ENCODE measurements at regions not wholly inside any gene's neighbourhood (a gene's known extent, or its start where the extent isn't known, plus 50 kb on each side); places are given as distances from the start of the nearest gene placed in this dataset.
"Not testable (repeated sequence)": the region's sequence is repeated elsewhere in the genome, so short reads cannot be mapped to it uniquely, and the experiment has no call there.

DNA sequence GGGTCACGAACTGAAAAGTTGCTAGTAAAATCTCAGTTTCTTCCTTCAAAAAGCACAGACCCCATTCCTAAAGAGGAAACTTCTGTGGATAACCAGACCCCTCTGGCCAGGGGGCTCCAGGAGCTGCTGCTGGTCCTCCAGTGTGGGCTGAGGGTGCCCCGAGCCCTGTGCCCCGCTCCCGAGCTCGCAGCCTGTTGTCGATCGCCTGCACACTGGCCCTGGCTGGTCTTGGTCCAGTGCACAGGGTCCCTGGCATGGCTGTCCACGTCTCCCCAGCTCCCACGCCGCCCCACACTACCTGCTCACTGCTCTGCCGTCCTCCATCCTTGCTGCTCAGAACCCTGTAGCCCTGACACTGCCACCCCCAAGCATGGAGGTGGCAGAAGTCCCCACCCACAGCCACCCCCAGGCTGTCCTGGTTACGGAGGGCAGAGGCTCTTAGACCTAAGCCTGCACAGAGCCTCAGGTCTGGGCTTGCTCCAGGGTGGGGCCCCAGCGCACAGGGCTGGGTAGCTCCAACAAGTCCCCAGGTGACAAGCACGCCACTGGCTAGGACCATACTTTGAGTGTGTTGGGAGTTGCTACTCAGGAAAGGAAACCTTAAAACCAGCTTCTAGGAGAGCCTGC lies 87.0 kb downstream of the PLXNA1 start:
- Histone ChIP-seq H3K4me3 (ENCODE audit: low read length) (no peak overlapping the region), H3K36me3 (ENCODE audit: control insufficient read depth, insufficient read depth, low read length) (no peaks in the 10 kb centered on the region), H3K4me1 (ENCODE audit: control insufficient read depth, insufficient read depth, low read length) (peaks cover 30% of the 10 kb centered on the region), H3K27me3 (ENCODE audit: control insufficient read depth, insufficient read depth, low read length) (peaks cover 10% of the 10 kb centered on the region), H3K9me3 (replicated peaks; ENCODE audit: control insufficient read depth, low read depth, low read length) (no peaks in the 10 kb centered on the region), H3K27ac (ENCODE audit: low read length) (no peak overlapping the region)
- DNase-seq: no peak
- WGBS (ENCODE audit: insufficient coverage): 87% methylated on average over 10 of the region's 14 CpGs

DNA sequence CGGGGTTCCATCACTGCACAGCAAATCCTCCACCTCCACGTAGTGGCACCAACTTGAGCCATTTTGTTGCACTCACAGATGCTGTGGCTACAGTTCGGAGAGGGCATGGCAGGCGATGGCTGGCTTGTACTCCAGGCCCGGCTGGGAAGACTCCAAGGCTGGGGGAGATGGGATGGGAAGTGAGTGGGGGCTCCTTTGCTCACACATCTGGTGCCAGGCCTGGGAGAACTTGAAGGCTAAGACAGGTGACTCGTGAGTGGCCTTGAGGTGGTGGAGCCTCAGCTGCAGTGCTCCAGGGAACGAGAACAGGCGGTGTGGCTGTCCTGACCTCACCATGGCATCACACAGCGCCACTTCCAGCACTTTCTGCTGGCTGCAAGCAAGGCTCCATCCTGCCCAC lies 87.9 kb downstream of the PLXNA1 start:
- Histone ChIP-seq H3K9me3 (replicated peaks; ENCODE audit: control insufficient read depth, low read depth, low read length) (no peaks in the 10 kb centered on the region), H3K27ac (ENCODE audit: low read length) (no peak overlapping the region), H3K4me3 (ENCODE audit: low read length) (no peak overlapping the region), H3K27me3 (ENCODE audit: control insufficient read depth, insufficient read depth, low read length) (peaks cover 9% of the 10 kb centered on the region), H3K36me3 (ENCODE audit: control insufficient read depth, insufficient read depth, low read length) (no peaks in the 10 kb centered on the region), H3K4me1 (ENCODE audit: control insufficient read depth, insufficient read depth, low read length) (peaks cover 28% of the 10 kb centered on the region)
- WGBS (ENCODE audit: insufficient coverage): 85% methylated on average over 9 of the region's 9 CpGs
- DNase-seq: no peak

DNA sequence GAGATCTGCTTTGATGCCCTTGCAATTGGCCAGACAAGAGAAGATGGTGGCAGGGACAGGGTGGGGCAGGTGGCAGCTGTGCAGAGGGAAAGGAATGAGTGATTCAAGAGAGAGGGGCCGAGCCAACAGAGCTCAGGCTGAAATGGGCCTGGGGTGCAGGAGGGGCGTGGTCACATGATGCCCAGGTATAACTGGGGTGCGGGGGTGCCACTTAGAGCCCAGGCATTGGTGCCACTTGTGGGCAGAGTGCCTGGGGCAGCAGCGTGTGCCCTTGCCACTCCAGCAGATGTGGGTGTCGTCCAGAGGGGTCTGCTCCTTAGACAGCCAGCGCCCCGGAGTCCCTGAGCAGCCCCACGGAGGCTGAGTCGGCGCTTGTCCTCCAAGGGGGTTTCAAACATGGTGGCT lies 88.7 kb downstream of the PLXNA1 start:
- peaks cover 6% of the 10 kb centered on the region for H3K27me3 ChIP-seq (ENCODE audit: control insufficient read depth, insufficient read depth, low read length)
- H3K4me1 ChIP-seq (ENCODE audit: control insufficient read depth, insufficient read depth, low read length): peaks cover 22% of the 10 kb centered on the region
- H3K9me3 ChIP-seq (replicated peaks; ENCODE audit: control insufficient read depth, low read depth, low read length): no peaks in the 10 kb centered on the region
- H3K36me3 ChIP-seq (ENCODE audit: control insufficient read depth, insufficient read depth, low read length): no peaks in the 10 kb centered on the region
- no peak for DNase-seq
- no peak overlapping the region for H3K4me3 ChIP-seq (ENCODE audit: low read length)
- 88% methylated on average over 9 of the region's 10 CpGs for WGBS (ENCODE audit: insufficient coverage)
- H3K27ac ChIP-seq (ENCODE audit: low read length): no peak overlapping the region

DNA sequence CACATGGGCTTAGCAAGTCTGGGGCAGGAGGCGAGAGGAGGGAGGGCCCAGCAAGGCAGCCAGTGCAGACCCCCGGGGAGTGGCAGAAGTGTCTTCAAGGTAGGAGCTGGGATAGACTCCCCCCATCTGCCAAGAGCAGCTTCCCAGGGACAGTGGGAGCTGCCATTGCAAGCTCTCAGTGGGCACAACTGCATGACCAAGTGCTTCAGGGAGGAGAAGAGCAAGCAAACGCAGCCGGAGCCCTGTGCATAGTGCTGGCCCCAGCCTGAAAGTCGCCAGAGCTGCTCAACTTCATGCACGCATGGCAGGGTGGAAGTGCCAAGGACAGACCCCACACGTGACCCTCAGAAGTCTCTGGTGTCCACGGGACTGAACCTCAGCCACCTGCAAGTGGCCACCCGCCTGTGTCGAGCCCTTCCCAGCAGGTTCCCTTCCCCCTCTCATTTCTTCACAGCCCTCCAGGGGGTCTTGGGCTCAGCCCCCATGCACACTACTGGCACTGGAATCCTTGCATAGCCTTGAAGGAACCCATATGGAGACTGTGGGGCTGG lies 89.4 kb downstream of the PLXNA1 start:
- Histone ChIP-seq H3K27me3 (ENCODE audit: control insufficient read depth, insufficient read depth, low read length) (peaks cover 5% of the 10 kb centered on the region), H3K9me3 (replicated peaks; ENCODE audit: control insufficient read depth, low read depth, low read length) (no peaks in the 10 kb centered on the region), H3K27ac (ENCODE audit: low read length) (no peak overlapping the region), H3K4me3 (ENCODE audit: low read length) (no peak overlapping the region), H3K4me1 (ENCODE audit: control insufficient read depth, insufficient read depth, low read length) (peaks cover 22% of the 10 kb centered on the region), H3K36me3 (ENCODE audit: control insufficient read depth, insufficient read depth, low read length) (no peaks in the 10 kb centered on the region)
- WGBS (ENCODE audit: insufficient coverage): 86% methylated on average over 9 of the region's 10 CpGs
- no peak for DNase-seq

DNA sequence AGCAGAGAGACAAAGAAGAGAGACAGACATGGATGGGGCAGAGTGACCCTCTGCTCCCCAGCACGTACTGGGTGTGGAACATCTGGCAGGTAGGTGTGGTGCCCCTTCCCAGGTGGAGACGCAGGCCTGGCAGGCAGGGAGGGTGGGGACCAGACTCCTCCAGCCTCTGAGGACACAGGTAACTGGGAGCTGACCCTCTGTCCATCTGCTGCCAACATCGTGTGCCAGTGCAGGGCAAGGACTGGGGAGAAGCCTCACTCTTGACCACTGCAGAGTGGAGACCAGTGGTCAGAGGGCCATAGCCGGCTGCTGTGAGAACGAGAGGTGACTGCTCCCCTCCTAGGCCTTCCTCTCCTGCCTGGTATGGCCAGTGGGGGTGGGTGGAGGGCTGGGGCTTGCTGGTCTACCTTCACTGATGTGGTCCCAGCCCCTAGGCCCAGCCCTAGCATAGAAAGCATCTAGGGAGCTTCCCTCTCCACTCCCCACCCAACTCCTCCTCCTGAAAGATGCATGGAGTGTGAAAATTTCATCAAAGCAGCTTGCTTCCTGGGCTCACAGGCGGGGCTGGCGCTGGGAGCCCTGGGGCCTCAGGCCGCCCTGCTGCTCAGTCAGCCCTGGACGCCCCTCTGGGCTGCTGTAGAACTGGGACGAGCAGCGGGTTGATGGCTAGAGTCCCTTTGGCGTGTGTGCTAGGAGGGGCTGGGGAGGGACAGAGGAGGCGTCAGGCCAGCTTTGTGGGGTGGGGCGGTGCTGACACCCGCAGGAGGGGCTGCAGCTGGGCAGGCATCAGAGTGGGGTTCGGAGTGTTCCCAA lies 90.3 kb downstream of the PLXNA1 start:
- Histone ChIP-seq H3K36me3 (ENCODE audit: control insufficient read depth, insufficient read depth, low read length) (no peaks in the 10 kb centered on the region), H3K4me1 (ENCODE audit: control insufficient read depth, insufficient read depth, low read length) (peaks cover 22% of the 10 kb centered on the region), H3K27me3 (ENCODE audit: control insufficient read depth, insufficient read depth, low read length) (peaks cover 3% of the 10 kb centered on the region), H3K4me3 (ENCODE audit: low read length) (no peak overlapping the region), H3K27ac (ENCODE audit: low read length) (peak overlapping the region; percentile 13), H3K9me3 (replicated peaks; ENCODE audit: control insufficient read depth, low read depth, low read length) (no peaks in the 10 kb centered on the region)
- WGBS (ENCODE audit: insufficient coverage): 51% methylated on average over 10 of the region's 16 CpGs
- DNase-seq: peak; percentile 32

DNA sequence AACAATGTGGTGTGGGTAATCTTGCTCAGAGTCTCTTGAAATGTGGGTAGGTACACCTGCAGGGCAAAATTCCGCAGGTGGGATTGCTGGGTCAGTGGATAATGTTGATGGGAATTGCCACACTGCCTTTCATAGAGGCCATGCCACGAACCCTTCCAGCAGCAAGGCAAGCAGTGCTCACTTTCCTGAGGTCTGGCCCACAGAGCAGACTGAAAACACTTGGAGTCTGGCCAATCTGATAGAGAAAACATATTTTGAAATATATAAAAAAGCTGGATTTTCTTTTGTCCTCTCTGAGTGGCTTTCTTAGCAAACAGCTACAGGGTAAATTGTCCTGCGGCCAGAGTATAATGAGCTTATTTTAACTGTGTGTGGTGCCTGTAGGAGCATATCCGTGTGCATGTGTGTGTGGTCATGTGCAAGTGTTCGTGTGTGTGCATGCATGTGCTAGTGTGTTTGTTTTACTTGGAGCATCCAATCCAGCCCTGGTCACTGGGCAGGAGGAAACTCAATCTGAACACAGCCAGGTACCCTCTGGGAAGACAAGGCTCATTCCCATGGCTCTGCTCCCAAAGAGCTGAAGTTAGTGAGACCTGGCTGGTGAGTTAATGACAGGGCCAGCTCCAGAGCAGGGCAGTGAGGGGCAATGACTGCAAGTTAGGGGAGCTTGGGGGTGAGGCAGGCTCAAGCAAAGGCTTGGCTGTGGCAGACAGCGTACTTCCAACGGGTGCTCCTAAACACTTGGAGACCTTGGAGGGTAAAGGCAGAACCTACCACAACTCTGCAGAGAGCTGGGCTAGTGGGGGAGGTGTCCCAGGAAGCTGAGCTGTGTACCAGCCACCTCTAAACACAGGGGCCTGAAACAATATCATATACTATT lies 91.3 kb downstream of the PLXNA1 start:
- Histone ChIP-seq H3K9me3 (replicated peaks; ENCODE audit: control insufficient read depth, low read depth, low read length) (no peaks in the 10 kb centered on the region), H3K36me3 (ENCODE audit: control insufficient read depth, insufficient read depth, low read length) (no peaks in the 10 kb centered on the region), H3K4me1 (ENCODE audit: control insufficient read depth, insufficient read depth, low read length) (peaks cover 22% of the 10 kb centered on the region), H3K27me3 (ENCODE audit: control insufficient read depth, insufficient read depth, low read length) (peaks cover 2% of the 10 kb centered on the region), H3K27ac (ENCODE audit: low read length) (no peak overlapping the region), H3K4me3 (ENCODE audit: low read length) (no peak overlapping the region)
- DNase-seq: peak; percentile 80
- 60% methylated on average over 6 of the region's 7 CpGs for WGBS (ENCODE audit: insufficient coverage)

DNA sequence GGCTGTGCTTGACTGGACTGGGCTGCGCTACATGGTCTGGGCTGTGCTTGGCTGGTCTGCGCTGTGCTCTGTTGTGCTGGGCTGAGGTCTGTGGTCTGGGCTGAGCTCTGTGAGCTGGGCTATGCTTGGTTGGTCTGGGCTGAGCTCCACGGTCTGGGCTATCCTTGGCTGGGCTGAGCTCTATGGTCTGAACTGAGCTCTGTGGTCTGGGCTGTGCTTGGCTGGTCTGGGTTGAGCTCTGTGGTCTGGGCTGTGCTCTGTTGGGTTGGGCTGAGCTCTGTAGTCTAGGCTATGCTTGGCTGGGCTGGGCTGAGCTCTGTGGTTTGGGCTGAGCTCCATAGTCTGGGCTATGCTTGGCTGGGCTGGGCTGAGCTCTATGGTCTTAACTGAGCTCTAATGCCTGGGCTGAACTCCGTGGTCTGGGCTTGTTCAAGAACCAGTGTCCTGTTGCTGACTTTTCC lies 92.0 kb downstream of the PLXNA1 start:
- DNase-seq: peak; percentile 89
- 63% methylated on average over 4 of the region's 4 CpGs for WGBS (ENCODE audit: insufficient coverage)
- no peak overlapping the region for H3K27ac ChIP-seq (ENCODE audit: low read length)

DNA sequence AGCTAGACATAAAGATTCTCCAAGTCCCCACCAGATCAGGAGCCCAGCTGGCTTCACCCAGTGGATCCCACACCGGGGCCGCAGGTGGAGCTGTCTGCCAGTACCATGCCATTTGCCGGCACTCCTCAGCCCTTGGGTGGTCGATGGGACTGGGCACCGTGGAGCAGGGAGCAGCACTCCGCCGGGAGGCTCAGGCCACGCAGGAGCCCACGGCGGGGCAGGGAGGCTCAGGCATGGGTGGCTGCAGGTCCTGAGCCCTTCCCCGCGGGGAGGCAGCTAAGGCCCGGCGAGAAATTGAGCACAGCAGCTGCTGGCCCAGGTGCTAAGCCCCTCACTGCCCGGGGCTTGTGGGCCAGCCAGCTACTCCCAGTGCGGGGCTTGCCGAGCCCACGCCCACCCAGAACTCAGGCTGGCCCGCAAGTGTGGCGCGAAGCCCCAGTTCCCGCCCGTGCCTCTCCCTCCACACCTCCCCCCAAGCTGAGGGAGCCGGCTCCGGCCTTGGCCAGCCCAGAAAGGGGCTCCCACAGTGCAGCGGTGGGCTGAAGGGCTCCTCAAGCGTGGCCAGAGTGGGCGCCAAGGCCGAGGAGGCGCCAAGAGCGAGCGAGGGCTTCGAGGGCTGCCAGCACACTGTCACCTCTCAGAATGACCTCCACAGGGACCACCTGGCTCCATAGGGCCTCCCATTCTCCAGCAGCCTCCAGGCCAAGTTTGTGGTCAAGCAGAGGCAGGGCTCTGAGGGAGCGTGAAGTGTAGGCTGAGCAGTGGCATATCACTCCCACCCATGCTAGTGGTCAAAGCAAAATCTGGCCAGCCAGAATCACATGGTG lies 93.5 kb downstream of the PLXNA1 start:
- H3K27ac ChIP-seq (ENCODE audit: low read length); H3K27me3 ChIP-seq (ENCODE audit: control insufficient read depth, insufficient read depth, low read length); H3K4me3 ChIP-seq (ENCODE audit: low read length); H3K9me3 ChIP-seq (replicated peaks; ENCODE audit: control insufficient read depth, low read depth, low read length); DNase-seq; H3K36me3 ChIP-seq (ENCODE audit: control insufficient read depth, insufficient read depth, low read length): not testable (repeated sequence)
- peaks cover 22% of the 10 kb centered on the region for H3K4me1 ChIP-seq (ENCODE audit: control insufficient read depth, insufficient read depth, low read length)
- WGBS (ENCODE audit: insufficient coverage): 87% methylated on average over 19 of the region's 34 CpGs

More for the DNA sequence above, 92.0 kb downstream of the PLXNA1 start:
- Histone ChIP-seq H3K36me3 (ENCODE audit: control insufficient read depth, insufficient read depth, low read length) (no peaks in the 10 kb centered on the region), H3K27me3 (ENCODE audit: control insufficient read depth, insufficient read depth, low read length) (peaks cover 2% of the 10 kb centered on the region), H3K4me1 (ENCODE audit: control insufficient read depth, insufficient read depth, low read length) (peaks cover 22% of the 10 kb centered on the region), H3K9me3 (replicated peaks; ENCODE audit: control insufficient read depth, low read depth, low read length) (no peaks in the 10 kb centered on the region), H3K4me3 (ENCODE audit: low read length) (no peak overlapping the region)

DNA sequence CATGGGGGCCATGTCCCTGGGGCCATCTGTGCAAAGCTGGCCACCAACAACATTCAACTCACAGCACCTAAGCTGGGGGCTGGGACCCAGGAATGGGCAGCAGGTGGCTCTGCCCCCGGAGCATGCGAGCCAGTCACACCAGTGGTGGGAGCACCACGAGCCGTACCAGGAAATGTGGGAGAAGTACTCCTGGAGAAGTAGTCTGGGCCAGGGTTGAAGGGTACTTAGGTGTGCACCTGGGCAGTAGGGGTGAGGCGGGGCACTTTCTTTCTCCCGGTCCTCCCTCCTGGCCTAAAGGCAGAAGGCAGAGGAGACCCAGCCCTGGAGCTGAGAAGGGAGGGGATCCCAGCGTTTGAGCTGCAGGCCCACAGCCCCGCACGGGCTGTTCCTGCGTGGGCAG lies 94.2 kb downstream of the PLXNA1 start:
- DNase-seq: no peak
- Histone ChIP-seq H3K27ac (ENCODE audit: low read length) (no peak overlapping the region), H3K27me3 (ENCODE audit: control insufficient read depth, insufficient read depth, low read length) (peaks cover 11% of the 10 kb centered on the region), H3K4me1 (ENCODE audit: control insufficient read depth, insufficient read depth, low read length) (peaks cover 22% of the 10 kb centered on the region), H3K4me3 (ENCODE audit: low read length) (no peak overlapping the region), H3K9me3 (replicated peaks; ENCODE audit: control insufficient read depth, low read depth, low read length) (no peaks in the 10 kb centered on the region), H3K36me3 (ENCODE audit: control insufficient read depth, insufficient read depth, low read length) (no peaks in the 10 kb centered on the region)
- 90% methylated on average over 8 of the region's 10 CpGs for WGBS (ENCODE audit: insufficient coverage)

All from muscle of leg (tissue), 3 donors.